Ovary (tissue), 7 donors: ENCODE measurements at regions not wholly inside any gene's neighbourhood (a gene's known extent, or its start where the extent isn't known, plus 50 kb on each side); places are given as distances from the start of the nearest gene placed in this dataset.

Experiments
- DNase-seq, 5 donors: peaks; one replicate each; pipeline ENCODE4 v3.0.0-alpha.2; 2019 to 2020
- H3K27ac ChIP-seq, 2 donors: fragments of 200-600 bp; one replicate each; pipeline versions ENCODE4 v1.5.1 to v1.8.0; 2019 to 2022
- H3K27me3 ChIP-seq: fragments of 200-600 bp; one replicate; pipeline ENCODE4 v1.8.0; 2022
- H3K36me3 ChIP-seq: fragments of 200-600 bp; sonication (generic); one replicate; pipeline ENCODE4 v1.5.1; 2019
- H3K4me1 ChIP-seq: one replicate; pipeline ENCODE4 v1.8.1; 2013; ENCODE audit warnings: mild to moderate bottlenecking, moderate library complexity; ENCODE audit not compliant: insufficient read depth
- H3K4me3 ChIP-seq: fragments of 200-600 bp; sonication (generic); one replicate; pipeline ENCODE4 v1.5.1; 2017
- H3K9me3 ChIP-seq, 2 donors: fragments of 200-600 bp in 1 of 2; sonication (generic) in 1 of 2; one replicate each; pipeline versions ENCODE4 v1.5.1 to v1.8.1; 2013 to 2019; ENCODE audit warnings: mild to moderate bottlenecking in 1 of 2, moderate library complexity in 1 of 2
- EP300 ChIP-seq: sonication (generic); formaldehyde crosslinking; IDR thresholded peaks from one replicate; pipeline ENCODE4 v1.6.1; 2017; ENCODE audit warnings: antibody characterized with exemption
- POLR2A ChIP-seq: fragments of 450-650 bp; IDR thresholded peaks from one replicate; pipeline ENCODE4 v1.6.1; 2017; ENCODE audit warnings: antibody characterized with exemption, mild to moderate bottlenecking, moderate library complexity
- WGBS, 3 donors: extraction: QIAGEN DNeasy Blood & Tissue Kit in 1 of 3; methylation state at CpG; one replicate each; pipeline versions ENCODE4 v1.1.5 to v1.1.7; 2013 to 2017; 5-methylcytosine and 5-hydroxymethylcytosine counted together
- intact Hi-C, 4 donors: fragments of 100-400 bp; cut with DNase I; formaldehyde crosslinking; loops; one replicate each; pipeline versions ENCODE4 v1.11.0 to v1.15.1; 2022 to 2023
- TF ChIP-seq, protein P1 (sequence below), 3 donors: fragments of 450-650 bp in 2 of 3; fragments of 200-600 bp in 1 of 3; IDR thresholded peaks; one replicate each; pipeline versions ENCODE4 v1.5.1 to v1.8.0; 2016 to 2022; ENCODE audit warnings: antibody characterized with exemption in 3 of 3, mild to moderate bottlenecking in 1 of 3
- donor health status: DM: no; HTN: no; CAD: no; lungs with moderate emphysema.
- donor health status: DM: no; HTN: no; CAD: no.
- donor health status: Bipolar disorder and iron deficiency.
- donor health status: DM: no; HTN: no; CAD: no.
- donor health status: DM: yes; HTN: yes; CAD: no.

DNA sequence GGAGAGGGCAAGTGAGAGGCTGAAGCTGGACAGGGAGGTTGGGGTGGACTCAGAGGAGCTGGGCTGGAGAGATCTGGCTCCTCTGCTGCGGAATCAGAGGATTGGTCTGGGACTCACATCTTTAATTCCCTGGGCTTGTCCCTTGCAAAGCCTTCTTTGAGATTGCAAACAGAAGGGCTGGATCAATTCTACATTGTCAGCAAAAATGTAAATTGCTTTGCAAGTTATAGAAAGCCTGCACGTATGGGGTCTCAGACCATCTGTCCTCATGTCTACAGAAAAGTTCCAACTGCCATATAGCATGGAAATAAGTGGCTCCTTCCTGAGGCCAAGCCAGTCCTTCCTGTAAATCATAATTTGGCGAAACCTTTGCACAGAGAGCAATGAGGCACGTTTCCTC, 449.6 kb downstream of the UBE2NL start:
- Histone ChIP-seq H3K4me1 (no peaks in the 10 kb centered on the region), H3K27ac (no peak overlapping the region), H3K9me3 (no peaks in the 10 kb centered on the region), H3K36me3 (no peaks in the 10 kb centered on the region), H3K27me3 (no peaks in the 10 kb centered on the region), H3K4me3 (no peak overlapping the region)
- DNase-seq: no peak
- 65 to 71% (median 70%) methylated on average over 4 of the region's 4 CpGs for WGBS, 3 donors
- intact Hi-C loops: loop anchor here in 1 of 4 donors (10.0 kb wide), 1 partner anchor 119 kb away; no protein-coding TSS in a partner anchor
- TF ChIP-seq, protein P1, sequence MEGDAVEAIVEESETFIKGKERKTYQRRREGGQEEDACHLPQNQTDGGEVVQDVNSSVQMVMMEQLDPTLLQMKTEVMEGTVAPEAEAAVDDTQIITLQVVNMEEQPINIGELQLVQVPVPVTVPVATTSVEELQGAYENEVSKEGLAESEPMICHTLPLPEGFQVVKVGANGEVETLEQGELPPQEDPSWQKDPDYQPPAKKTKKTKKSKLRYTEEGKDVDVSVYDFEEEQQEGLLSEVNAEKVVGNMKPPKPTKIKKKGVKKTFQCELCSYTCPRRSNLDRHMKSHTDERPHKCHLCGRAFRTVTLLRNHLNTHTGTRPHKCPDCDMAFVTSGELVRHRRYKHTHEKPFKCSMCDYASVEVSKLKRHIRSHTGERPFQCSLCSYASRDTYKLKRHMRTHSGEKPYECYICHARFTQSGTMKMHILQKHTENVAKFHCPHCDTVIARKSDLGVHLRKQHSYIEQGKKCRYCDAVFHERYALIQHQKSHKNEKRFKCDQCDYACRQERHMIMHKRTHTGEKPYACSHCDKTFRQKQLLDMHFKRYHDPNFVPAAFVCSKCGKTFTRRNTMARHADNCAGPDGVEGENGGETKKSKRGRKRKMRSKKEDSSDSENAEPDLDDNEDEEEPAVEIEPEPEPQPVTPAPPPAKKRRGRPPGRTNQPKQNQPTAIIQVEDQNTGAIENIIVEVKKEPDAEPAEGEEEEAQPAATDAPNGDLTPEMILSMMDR (IDR thresholded peaks at IDR 0.05): no peak

- H3K4me3 ChIP-seq: no peak overlapping the region
- 64 to 72% (median 70%) methylated on average over 13 of the region's 13 CpGs for WGBS, 3 donors
- no peaks in the 10 kb centered on the region for H3K9me3 ChIP-seq
- TF ChIP-seq EP300: no peak
- TF ChIP-seq POLR2A: no peak
- TF ChIP-seq, protein P1 (IDR thresholded peaks at IDR 0.05): no peak
- no peaks in the 10 kb centered on the region for H3K36me3 ChIP-seq
- H3K27ac ChIP-seq: no peak overlapping the region
- DNase-seq: no peak
- H3K27me3 ChIP-seq: no peaks in the 10 kb centered on the region
- intact Hi-C loops: loop anchor here in 1 of 4 donors (10.0 kb wide), 1 partner anchor 120 kb away; no protein-coding TSS in a partner anchor
- H3K4me1 ChIP-seq: no peaks in the 10 kb centered on the region
Measured at GRCh38 chrX:144334577-144334976, 450.7 kb downstream of the UBE2NL start.

- intact Hi-C loops: loop anchor here in 1 of 4 donors (10.0 kb wide), 1 partner anchor 121 kb away; no protein-coding TSS in a partner anchor
- WGBS, 3 donors: 64 to 72% (median 69%) methylated on average over 6 of the region's 6 CpGs
Measured at GRCh38 chrX:144335402-144335801, 451.5 kb downstream of the UBE2NL start.

GRCh38 chrX:144379156-144379555, 495.3 kb downstream of the UBE2NL start:
- no peak for DNase-seq
- WGBS, 3 donors: 68 to 89% (median 83%) methylated on average over 3 of the region's 3 CpGs
- no peak for TF ChIP-seq EP300
- TF ChIP-seq, protein P1 (IDR thresholded peaks at IDR 0.05): no peak
- TF ChIP-seq POLR2A: no peak
- no peaks in the 10 kb centered on the region for H3K4me1 ChIP-seq
- H3K9me3 ChIP-seq: no peaks in the 10 kb centered on the region
- H3K36me3 ChIP-seq: no peaks in the 10 kb centered on the region
- intact Hi-C loops: no loop called here
- no peak overlapping the region for H3K4me3 ChIP-seq
- no peak overlapping the region for H3K27ac ChIP-seq
- no peaks in the 10 kb centered on the region for H3K27me3 ChIP-seq

More at GRCh38 chrX:144335402-144335801, 451.5 kb downstream of the UBE2NL start:
- DNase-seq: no peak
- Histone ChIP-seq H3K4me1 (no peaks in the 10 kb centered on the region), H3K27me3 (no peaks in the 10 kb centered on the region), H3K9me3 (no peaks in the 10 kb centered on the region), H3K4me3 (no peak overlapping the region), H3K36me3 (no peaks in the 10 kb centered on the region), H3K27ac (no peak overlapping the region)
- no peak for TF ChIP-seq POLR2A
- TF ChIP-seq, protein P1 (IDR thresholded peaks at IDR 0.05): no peak
- TF ChIP-seq EP300: no peak
